GM18517 (cell line): ENCODE measurements at regions not wholly inside any gene's neighbourhood (a gene's known extent, or its start where the extent isn't known, plus 50 kb on each side); places are given as distances from the start of the nearest gene placed in this dataset.

Experiments used
- ATAC-seq: cut with Tn5 transposase; IDR thresholded peaks from one replicate; pipeline ENCODE4 v1.9.1; 2021; ENCODE audit warnings: mild to moderate bottlenecking, moderate library complexity; ENCODE audit not compliant: unreplicated experiment

GRCh38 chr1:104435255-104435654 is 685.6 kb downstream of the AMY1C start:
- no peak for ATAC-seq

GRCh38 chr1:104440011-104440410 is 690.3 kb downstream of the AMY1C start:
- ATAC-seq = no peak

GRCh38 chr1:104456724-104457123 is 707.0 kb downstream of the AMY1C start:
- ATAC-seq = no peak

- ATAC-seq = no peak
Measured at GRCh38 chr1:104459886-104460285, 710.2 kb downstream of the AMY1C start.

- ATAC-seq = no peak
Measured at GRCh38 chr1:104460880-104461279, 711.2 kb downstream of the AMY1C start.

- ATAC-seq = no peak
Measured at GRCh38 chr1:104463126-104463697, 713.5 kb downstream of the AMY1C start.

GRCh38 chr1:104466068-104466467 is 716.4 kb downstream of the AMY1C start:
- no peak for ATAC-seq

- peak; percentile 75 for ATAC-seq
Measured at GRCh38 chr1:104467590-104467989, 717.9 kb downstream of the AMY1C start.

- peak; percentile 48 for ATAC-seq
Measured at GRCh38 chr1:104468282-104468681, 718.6 kb downstream of the AMY1C start.

- ATAC-seq = no peak
Measured at GRCh38 chr1:104476126-104476525, 726.4 kb downstream of the AMY1C start.

GRCh38 chr1:104488296-104489015 is 738.8 kb downstream of the AMY1C start:
- ATAC-seq = no peak

- ATAC-seq = no peak
Measured at GRCh38 chr1:104526158-104526795, 776.6 kb downstream of the AMY1C start.

- ATAC-seq = no peak
Measured at GRCh38 chr1:104531990-104532389, 782.3 kb downstream of the AMY1C start.

GRCh38 chr1:104574620-104575019 is 824.9 kb downstream of the AMY1C start:
- no peak for ATAC-seq

- no peak for ATAC-seq
Measured at GRCh38 chr1:104592926-104593325, 843.2 kb downstream of the AMY1C start.

- ATAC-seq = no peak
Measured at GRCh38 chr1:104593413-104594187, 843.9 kb downstream of the AMY1C start.

GRCh38 chr1:104617474-104617873 is 867.8 kb downstream of the AMY1C start:
- ATAC-seq = no peak

GRCh38 chr1:104621221-104621620 is 871.5 kb downstream of the AMY1C start:
- no peak for ATAC-seq

GRCh38 chr1:104624538-104624937 is 874.8 kb downstream of the AMY1C start:
- no peak for ATAC-seq

GRCh38 chr1:104629589-104629988 is 879.9 kb downstream of the AMY1C start:
- ATAC-seq = no peak

GRCh38 chr1:104630567-104631149 is 881.0 kb downstream of the AMY1C start:
- no peak for ATAC-seq
